HepG2 (cell line): ENCODE measurements at regions not wholly inside any gene's neighbourhood (a gene's known extent, or its start where the extent isn't known, plus 50 kb on each side); places are given as distances from the start of the nearest gene placed in this dataset.

Experiments
- ATAC-seq: fragments of 200-7000 bp; cut with Tn5 transposase; 3 replicates; pipeline ENCODE4 v1.9.1; 2020; ENCODE audit warnings: mild to moderate bottlenecking, moderate library complexity
- BruUV-seq: library from RNA; stranded (reverse); fragments of 400-500 nt; replicated peaks from 2 replicates; lab custom pipeline; 2021; lab: Mats Ljungman, UMichigan
- CTCF ChIA-PET: fragments of 300-600 bp; formaldehyde crosslinking; extraction: SDS; loops from one replicate; lab custom pipeline; 2021; ENCODE audit warnings: low total read pairs, inconsistent platforms, low intra/inter-chr PET ratio; lab: Yijun Ruan, JAX
- POLR2A ChIA-PET: fragments of 350-600 bp; sonication (Branson Sonifier 250); formaldehyde crosslinking; loops from one replicate; lab custom pipeline; 2020; ENCODE audit warnings: antibody characterized with exemption, inconsistent platforms; lab: Yijun Ruan, JAX
- DNase-seq: peaks from one replicate; pipeline ENCODE4 v3.0.0-alpha.2; 2015; ENCODE audit warnings: low spot score
- FAIRE-seq: peaks from 3 replicates; lab custom pipeline; 2011; peaks lifted over from hg19 to GRCh38; lab: Jason Lieb, UNC
- H2AFZ ChIP-seq: one replicate; pipeline ENCODE4 v1.6.1; 2011; ENCODE audit warnings: low read length, inconsistent platforms
- H3K27ac ChIP-seq: fragments of 300-600 bp; 3 replicates; pipeline ENCODE4 v1.8.0; 2011; ENCODE audit warnings: mixed run types, mild to moderate bottlenecking, mixed read lengths, low read length, inconsistent platforms; ENCODE audit not compliant: insufficient read depth; ENCODE audit errors: extremely low read length
- H3K27me3 ChIP-seq, 2 experiments: fragments of 200-600 bp in 1 of 2; 2 replicates in 1 of 2; 3 replicates in 1 of 2; pipeline versions ENCODE4 v1.6.0 to v1.8.0; 2011; ENCODE audit warnings: low read length in 2 of 2, mild to moderate bottlenecking in 2 of 2, moderate library complexity in 2 of 2, inconsistent platforms in 1 of 2; ENCODE audit not compliant: insufficient read depth in 2 of 2, control insufficient read depth in 1 of 2
- H3K36me3 ChIP-seq, 2 experiments: fragments of 200-600 bp in 1 of 2; replicated peaks in 1 of 2; 2 replicates in 1 of 2; 3 replicates in 1 of 2; pipeline versions ENCODE4 v1.5.1 to v1.8.0; 2011; ENCODE audit warnings: low read length in 2 of 2, inconsistent platforms in 1 of 2; ENCODE audit not compliant: insufficient read depth in 2 of 2, control insufficient read depth in 1 of 2
- H3K4me1 ChIP-seq: 2 replicates; pipeline ENCODE4 v1.5.1; 2012; ENCODE audit warnings: low read length, inconsistent platforms; ENCODE audit not compliant: insufficient read depth
- H3K4me2 ChIP-seq: 2 replicates; pipeline ENCODE4 v1.6.0; 2011; ENCODE audit warnings: low read depth, low read length, inconsistent platforms
- H3K4me3 ChIP-seq, 3 experiments: fragments of 200-600 bp in 1 of 3; sonication (generic), shearing (Covaris generic) in 1 of 3; replicated peaks in 1 of 3; 2 replicates each; pipeline ENCODE4 v1.5.1; 2011 to 2016; ENCODE audit warnings: low read length in 3 of 3, inconsistent platforms in 2 of 3, low read depth in 2 of 3, mild to moderate bottlenecking in 2 of 3, control low read depth in 1 of 3, mixed read lengths in 1 of 3; ENCODE audit not compliant: insufficient read depth in 1 of 3
- H3K79me2 ChIP-seq: one replicate; pipeline ENCODE4 v1.6.1; 2011; ENCODE audit warnings: low read length, inconsistent platforms; ENCODE audit not compliant: insufficient read depth
- H3K9ac ChIP-seq: 2 replicates; pipeline ENCODE4 v1.6.0; 2011; ENCODE audit warnings: mild to moderate bottlenecking, low read depth, low read length, inconsistent platforms; ENCODE audit not compliant: insufficient read depth
- H3K9me3 ChIP-seq: 2 replicates; pipeline ENCODE4 v1.5.1; 2012; ENCODE audit warnings: mild to moderate bottlenecking, low read length
- H4K20me1 ChIP-seq: 2 replicates; pipeline ENCODE4 v1.6.0; 2011; ENCODE audit warnings: inconsistent platforms, mild to moderate bottlenecking, low read length, moderate library complexity; ENCODE audit not compliant: insufficient read depth
- CHCHD3 ChIP-seq: sonication (generic); formaldehyde crosslinking; IDR thresholded peaks from 2 replicates; pipeline ENCODE4 v1.8.0; 2022; ENCODE audit warnings: mild to moderate bottlenecking, missing genetic modification reagents, moderate library complexity
- CHD2 ChIP-seq: IDR thresholded peaks from 2 replicates; pipeline ENCODE4 v1.6.1; 2011; ENCODE audit warnings: low read depth, low read length, improper control_type of control experiment
- HOXA7 ChIP-seq: sonication (generic); formaldehyde crosslinking; IDR thresholded peaks from 2 replicates; pipeline ENCODE4 v1.8.1; 2022; ENCODE audit warnings: mild to moderate bottlenecking, missing genetic modification reagents, moderate library complexity
- NCOR1 ChIP-seq: fragments of 200-600 bp; sonication (generic); IDR thresholded peaks from 2 replicates; pipeline ENCODE4 v1.7.0; 2017; ENCODE audit warnings: antibody characterized with exemption, low read length, borderline replicate concordance
- SALL1 ChIP-seq: sonication (generic); formaldehyde crosslinking; IDR thresholded peaks from 2 replicates; pipeline ENCODE4 v1.8.0; 2022; ENCODE audit warnings: mild to moderate bottlenecking, missing genetic modification reagents
- ZHX2 ChIP-seq, 2 experiments: sonication (generic) in 1 of 2; formaldehyde crosslinking in 1 of 2; IDR thresholded peaks; 2 replicates each; pipeline versions ENCODE4 v1.6.1 to v1.9.0; 2014 to 2022; ENCODE audit warnings: antibody characterized with exemption in 1 of 2, borderline replicate concordance in 1 of 2, inconsistent platforms in 1 of 2, low read depth in 1 of 2, missing genetic modification reagents in 1 of 2
- ZNF225 ChIP-seq: sonication (generic); formaldehyde crosslinking; IDR thresholded peaks from 2 replicates; pipeline ENCODE4 v1.4.0; 2020; ENCODE audit warnings: mild to moderate bottlenecking, missing genetic modification reagents
- ZNF256 ChIP-seq: sonication (generic); formaldehyde crosslinking; conservative IDR thresholded peaks from 2 replicates; pipeline ENCODE4 v1.4.0; 2020; ENCODE audit warnings: missing genetic modification reagents
- ZNF724P ChIP-seq: sonication (generic); formaldehyde crosslinking; IDR thresholded peaks from 2 replicates; pipeline ENCODE4 v1.8.0; 2022; ENCODE audit warnings: missing genetic modification reagents, borderline replicate concordance
- ZNF766 ChIP-seq: sonication (generic); formaldehyde crosslinking; IDR thresholded peaks from 2 replicates; pipeline ENCODE4 v1.5.0; 2020; ENCODE audit warnings: missing genetic modification reagents, borderline replicate concordance
- WGBS: methylation state at CpG from one replicate; pipeline ENCODE4 v1.1.6; 2017; ENCODE audit warnings: low lambda C conversion rate; 5-methylcytosine and 5-hydroxymethylcytosine counted together
- in situ Hi-C: cut with HindIII; loops from 2 replicates; pipeline ENCODE4 v1.10.0; 2017; ENCODE audit warnings: low pct_unique_long_range_greater_than_20kb; ENCODE audit not compliant: extremely low pct_ligation_motif_present
- intact Hi-C: fragments of 100-400 bp; cut with micrococcal nuclease; formaldehyde crosslinking; loops from one replicate; pipeline ENCODE4 v1.10.0; 2022; ENCODE audit not compliant: unreplicated experiment

GRCh38 chr5:104146652-104147051 lies 584.1 kb upstream of the NUDT12 start:
- Histone ChIP-seq H3K4me2 (no peak overlapping the region), H3K27me3 (no peaks in the 10 kb centered on the region), H3K9me3 (no peaks in the 10 kb centered on the region), H3K79me2 (no peaks in the 10 kb centered on the region), H4K20me1 (no peaks in the 10 kb centered on the region), H3K9ac (no peak overlapping the region), H3K4me3 (no peak overlapping the region), H3K4me1 (no peaks in the 10 kb centered on the region), H2AFZ (no peak overlapping the region), H3K27ac (no peak overlapping the region), H3K36me3 (no peaks in the 10 kb centered on the region)
- ChIA-PET CTCF (no interaction called here), POLR2A (no interaction called here)
- TF ChIP-seq NCOR1 = no peak
- no peak for TF ChIP-seq SALL1 (CRISPR knock-in tag)
- no peak for TF ChIP-seq CHD2
- TF ChIP-seq HOXA7 (CRISPR knock-in tag) = no peak
- no peak for TF ChIP-seq ZNF256
- no peak for TF ChIP-seq ZNF766 (CRISPR knock-in tag)
- no peak for TF ChIP-seq ZNF724P (CRISPR knock-in tag)
- TF ChIP-seq ZHX2 (IDR thresholded peaks at IDR 0.05; ENCODE audit: low read depth) = no peak
- TF ChIP-seq ZHX2 (CRISPR knock-in tag; IDR thresholded peaks at IDR 0.05; ENCODE audit: borderline replicate concordance) = no peak
- TF ChIP-seq ZNF225 (CRISPR knock-in tag) = no peak
- no peak for TF ChIP-seq CHCHD3 (CRISPR knock-in tag)
- BruUV-seq = no TSS peak
- WGBS = 46% methylated on average over 2 of the region's 2 CpGs
- no peak for FAIRE-seq
- in situ Hi-C loops = no loop called here
- DNase-seq = no peak
- no peak for ATAC-seq
- intact Hi-C loops = no loop called here
